ENCODE measurements at regions not wholly inside any gene's neighbourhood (a gene's known extent, or its start where the extent isn't known, plus 50 kb on each side); places are given as distances from the start of the nearest gene placed in this dataset.
"Not testable (repeated sequence)": the region's sequence is repeated elsewhere in the genome, so short reads cannot be mapped to it uniquely, and the experiment has no call there.

- no peak overlapping the region for H3K4me3 ChIP-seq (ENCODE audit: low read depth, low read length)
- peak; percentile 47 for DNase-seq (ENCODE audit: low read depth)
- TF ChIP-seq, protein P1, sequence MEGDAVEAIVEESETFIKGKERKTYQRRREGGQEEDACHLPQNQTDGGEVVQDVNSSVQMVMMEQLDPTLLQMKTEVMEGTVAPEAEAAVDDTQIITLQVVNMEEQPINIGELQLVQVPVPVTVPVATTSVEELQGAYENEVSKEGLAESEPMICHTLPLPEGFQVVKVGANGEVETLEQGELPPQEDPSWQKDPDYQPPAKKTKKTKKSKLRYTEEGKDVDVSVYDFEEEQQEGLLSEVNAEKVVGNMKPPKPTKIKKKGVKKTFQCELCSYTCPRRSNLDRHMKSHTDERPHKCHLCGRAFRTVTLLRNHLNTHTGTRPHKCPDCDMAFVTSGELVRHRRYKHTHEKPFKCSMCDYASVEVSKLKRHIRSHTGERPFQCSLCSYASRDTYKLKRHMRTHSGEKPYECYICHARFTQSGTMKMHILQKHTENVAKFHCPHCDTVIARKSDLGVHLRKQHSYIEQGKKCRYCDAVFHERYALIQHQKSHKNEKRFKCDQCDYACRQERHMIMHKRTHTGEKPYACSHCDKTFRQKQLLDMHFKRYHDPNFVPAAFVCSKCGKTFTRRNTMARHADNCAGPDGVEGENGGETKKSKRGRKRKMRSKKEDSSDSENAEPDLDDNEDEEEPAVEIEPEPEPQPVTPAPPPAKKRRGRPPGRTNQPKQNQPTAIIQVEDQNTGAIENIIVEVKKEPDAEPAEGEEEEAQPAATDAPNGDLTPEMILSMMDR (IDR thresholded peaks at IDR 0.05; ENCODE audit: insufficient read depth, low read length), result no peak
These were observed 71.4 kb downstream of the TMEM270 start for GRCh38 chr7:73932364-73932763.

GRCh38 chr7:73933091-73933490 is 72.1 kb downstream of the TMEM270 start:
- no peak overlapping the region for H3K4me3 ChIP-seq (ENCODE audit: low read depth, low read length)
- TF ChIP-seq, protein P1 (IDR thresholded peaks at IDR 0.05; ENCODE audit: insufficient read depth, low read length), result no peak
- peak; percentile 82 for DNase-seq (ENCODE audit: low read depth)

GRCh38 chr7:73936967-73937366 is 76.0 kb downstream of the TMEM270 start:
- no peak overlapping the region for H3K4me3 ChIP-seq (ENCODE audit: low read depth, low read length)
- peak; percentile 57 for DNase-seq (ENCODE audit: low read depth)
- TF ChIP-seq, protein P1 (IDR thresholded peaks at IDR 0.05; ENCODE audit: insufficient read depth, low read length), result no peak

- DNase-seq (ENCODE audit: low read depth), result peak; percentile 87
- not testable (repeated sequence) for H3K4me3 ChIP-seq (ENCODE audit: low read depth, low read length)
These were observed 76.7 kb downstream of the TMEM270 start for GRCh38 chr7:73937650-73938049.

GRCh38 chr7:73939528-73939927 is 78.6 kb downstream of the TMEM270 start:
- TF ChIP-seq, protein P1 (IDR thresholded peaks at IDR 0.05; ENCODE audit: insufficient read depth, low read length), result no peak

DNA sequence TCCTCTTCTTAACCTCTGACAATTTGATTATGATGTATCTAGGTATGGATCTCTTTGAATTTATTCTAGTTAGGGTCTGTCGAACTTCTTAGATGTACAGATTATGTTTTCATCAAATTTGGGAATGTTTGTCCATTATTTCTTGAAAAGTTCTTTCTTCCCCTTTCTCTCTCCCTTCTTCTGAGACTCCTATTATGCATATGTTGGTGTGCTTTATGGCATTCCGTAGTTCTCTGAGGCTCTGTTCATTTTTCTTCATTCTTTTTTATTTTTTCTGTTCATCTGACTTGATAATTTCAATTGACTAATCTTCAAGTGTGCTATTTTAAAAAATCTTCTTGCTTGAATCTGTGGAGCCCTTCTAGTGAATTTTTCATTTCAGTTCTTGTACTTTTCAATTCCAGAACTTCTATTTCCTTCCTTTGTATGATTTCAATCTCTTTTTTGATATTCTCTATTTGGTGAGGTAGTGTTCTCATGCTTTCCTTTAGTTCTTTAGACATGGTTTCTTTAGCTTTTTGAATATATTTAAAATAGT is 79.8 kb downstream of the TMEM270 start:
- H3K4me3 ChIP-seq (ENCODE audit: low read depth, low read length), result no peak overlapping the region
- no peak for DNase-seq (ENCODE audit: low read depth)
- TF ChIP-seq, protein P1 (IDR thresholded peaks at IDR 0.05; ENCODE audit: insufficient read depth, low read length), result no peak

More at GRCh38 chr7:73939528-73939927, 78.6 kb downstream of the TMEM270 start:
- no peak for DNase-seq (ENCODE audit: low read depth)
- H3K4me3 ChIP-seq (ENCODE audit: low read depth, low read length), result no peak overlapping the region

DNA sequence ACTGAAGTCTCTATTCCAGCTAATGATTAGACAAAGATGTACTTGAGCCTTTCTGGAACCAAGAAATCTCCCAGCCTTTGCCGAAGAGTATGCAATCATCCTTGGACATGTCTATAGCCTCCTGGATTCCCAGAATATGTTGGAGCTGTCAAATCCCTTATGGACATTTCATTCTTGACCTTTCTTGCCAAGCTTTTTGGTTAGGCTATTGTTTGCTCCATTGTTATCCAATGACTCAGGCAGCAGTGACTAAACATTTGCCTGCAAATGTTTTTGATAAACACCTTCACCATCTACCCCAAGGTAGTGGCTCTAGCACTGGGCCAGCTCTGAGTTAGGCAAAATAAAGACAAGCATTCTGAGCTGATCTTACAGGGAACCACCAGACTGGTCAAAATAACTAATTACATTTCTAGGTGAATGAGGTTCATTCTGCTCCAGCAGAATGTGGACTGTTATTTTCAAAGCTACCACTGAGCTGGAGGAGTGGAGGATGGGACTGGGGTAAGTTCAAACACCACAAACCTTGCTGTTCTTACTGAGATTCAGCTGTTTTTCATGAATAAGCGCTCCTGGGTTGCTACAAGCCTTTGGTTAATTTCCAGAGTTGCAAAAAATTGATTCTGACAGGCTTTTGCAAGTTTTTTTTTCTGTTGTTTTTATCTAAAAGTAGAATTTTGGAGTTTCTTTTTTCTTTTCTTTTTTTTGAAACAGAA is 81.0 kb downstream of the TMEM270 start:
- H3K4me3 ChIP-seq (ENCODE audit: low read depth, low read length), result no peak overlapping the region
- TF ChIP-seq, protein P1 (IDR thresholded peaks at IDR 0.05; ENCODE audit: insufficient read depth, low read length), result peak; percentile 29
- DNase-seq (ENCODE audit: low read depth), result peak; percentile 98

Measured in fibroblast of the aortic adventitia (primary cell).